ENCODE measurements at regions not wholly inside any gene's neighbourhood (a gene's known extent, or its start where the extent isn't known, plus 50 kb on each side); places are given as distances from the start of the nearest gene placed in this dataset.
"Not testable (repeated sequence)": the region's sequence is repeated elsewhere in the genome, so short reads cannot be mapped to it uniquely, and the experiment has no call there.

- DNase-seq; in situ Hi-C loops (cut with HindIII; ENCODE audit: low pct_ligation_motif_present, low pct_unique_long_range_greater_than_20kb, low sequenced_read_pairs): not testable (repeated sequence)
Measured at GRCh38 chr1:146666275-146666674, 271.8 kb upstream of the NBPF12 start.

- in situ Hi-C loops (cut with HindIII; ENCODE audit: low pct_ligation_motif_present, low pct_unique_long_range_greater_than_20kb, low sequenced_read_pairs); DNase-seq: not testable (repeated sequence)
Measured at GRCh38 chr1:146660242-146660641, 277.9 kb upstream of the NBPF12 start.

- in situ Hi-C loops (cut with HindIII; ENCODE audit: low pct_ligation_motif_present, low pct_unique_long_range_greater_than_20kb, low sequenced_read_pairs); DNase-seq: not testable (repeated sequence)
Measured at GRCh38 chr1:146656356-146657060, 281.6 kb upstream of the NBPF12 start.

- in situ Hi-C loops (cut with HindIII; ENCODE audit: low pct_ligation_motif_present, low pct_unique_long_range_greater_than_20kb, low sequenced_read_pairs); DNase-seq: not testable (repeated sequence)
Measured at GRCh38 chr1:146654763-146655162, 283.4 kb upstream of the NBPF12 start.

GRCh38 chr1:146645978-146646604 lies 292.0 kb upstream of the NBPF12 start:
- in situ Hi-C loops (cut with HindIII; ENCODE audit: low pct_ligation_motif_present, low pct_unique_long_range_greater_than_20kb, low sequenced_read_pairs); DNase-seq: not testable (repeated sequence)

- in situ Hi-C loops (cut with HindIII; ENCODE audit: low pct_ligation_motif_present, low pct_unique_long_range_greater_than_20kb, low sequenced_read_pairs) = not testable (repeated sequence)
Measured at GRCh38 chr1:146641534-146641933, 296.6 kb upstream of the NBPF12 start.

GRCh38 chr1:146640671-146641070 lies 297.5 kb upstream of the NBPF12 start:
- not testable (repeated sequence) for DNase-seq

More at GRCh38 chr1:146641534-146641933, 296.6 kb upstream of the NBPF12 start:
- DNase-seq = not testable (repeated sequence)

GRCh38 chr1:146630302-146630701 lies 307.8 kb upstream of the NBPF12 start:
- in situ Hi-C loops (cut with HindIII; ENCODE audit: low pct_ligation_motif_present, low pct_unique_long_range_greater_than_20kb, low sequenced_read_pairs); DNase-seq: not testable (repeated sequence)

More at GRCh38 chr1:146640671-146641070, 297.5 kb upstream of the NBPF12 start:
- in situ Hi-C loops (cut with HindIII; ENCODE audit: low pct_ligation_motif_present, low pct_unique_long_range_greater_than_20kb, low sequenced_read_pairs) = not testable (repeated sequence)

- in situ Hi-C loops (cut with HindIII; ENCODE audit: low pct_ligation_motif_present, low pct_unique_long_range_greater_than_20kb, low sequenced_read_pairs); DNase-seq: not testable (repeated sequence)
Measured at GRCh38 chr1:146618582-146618981, 319.5 kb upstream of the NBPF12 start.

GRCh38 chr1:146604681-146605080 lies 333.4 kb upstream of the NBPF12 start:
- DNase-seq; in situ Hi-C loops (cut with HindIII; ENCODE audit: low pct_ligation_motif_present, low pct_unique_long_range_greater_than_20kb, low sequenced_read_pairs): not testable (repeated sequence)

- in situ Hi-C loops (cut with HindIII; ENCODE audit: low pct_ligation_motif_present, low pct_unique_long_range_greater_than_20kb, low sequenced_read_pairs); DNase-seq: not testable (repeated sequence)
Measured at GRCh38 chr1:146600720-146601307, 337.3 kb upstream of the NBPF12 start.

- in situ Hi-C loops (cut with HindIII; ENCODE audit: low pct_ligation_motif_present, low pct_unique_long_range_greater_than_20kb, low sequenced_read_pairs); DNase-seq: not testable (repeated sequence)
Measured at GRCh38 chr1:146599906-146600305, 338.2 kb upstream of the NBPF12 start.

GRCh38 chr1:146581229-146581628 lies 352.4 kb upstream of the NOTCH2NLA start:
- DNase-seq; in situ Hi-C loops (cut with HindIII; ENCODE audit: low pct_ligation_motif_present, low pct_unique_long_range_greater_than_20kb, low sequenced_read_pairs): not testable (repeated sequence)

- in situ Hi-C loops (cut with HindIII; ENCODE audit: low pct_ligation_motif_present, low pct_unique_long_range_greater_than_20kb, low sequenced_read_pairs) = not testable (repeated sequence)
Measured at GRCh38 chr1:146567541-146567940, 338.7 kb upstream of the NOTCH2NLA start.

GRCh38 chr1:146558032-146558431 lies 329.2 kb upstream of the NOTCH2NLA start:
- in situ Hi-C loops (cut with HindIII; ENCODE audit: low pct_ligation_motif_present, low pct_unique_long_range_greater_than_20kb, low sequenced_read_pairs) = not testable (repeated sequence)

More at GRCh38 chr1:146567541-146567940, 338.7 kb upstream of the NOTCH2NLA start:
- DNase-seq = not testable (repeated sequence)

GRCh38 chr1:146556405-146556804 lies 327.6 kb upstream of the NOTCH2NLA start:
- in situ Hi-C loops (cut with HindIII; ENCODE audit: low pct_ligation_motif_present, low pct_unique_long_range_greater_than_20kb, low sequenced_read_pairs); DNase-seq: not testable (repeated sequence)

More at GRCh38 chr1:146558032-146558431, 329.2 kb upstream of the NOTCH2NLA start:
- not testable (repeated sequence) for DNase-seq

GRCh38 chr1:146552414-146552813 lies 323.6 kb upstream of the NOTCH2NLA start:
- in situ Hi-C loops (cut with HindIII; ENCODE audit: low pct_ligation_motif_present, low pct_unique_long_range_greater_than_20kb, low sequenced_read_pairs); DNase-seq: not testable (repeated sequence)

- in situ Hi-C loops (cut with HindIII; ENCODE audit: low pct_ligation_motif_present, low pct_unique_long_range_greater_than_20kb, low sequenced_read_pairs); DNase-seq: not testable (repeated sequence)
Measured at GRCh38 chr1:146548684-146549083, 319.9 kb upstream of the NOTCH2NLA start.

GRCh38 chr1:146546189-146546588 lies 317.4 kb upstream of the NOTCH2NLA start:
- in situ Hi-C loops (cut with HindIII; ENCODE audit: low pct_ligation_motif_present, low pct_unique_long_range_greater_than_20kb, low sequenced_read_pairs); DNase-seq: not testable (repeated sequence)

Measured in ACHN (cell line).